OCI-LY3 (cell line): ENCODE measurements at regions not wholly inside any gene's neighbourhood (a gene's known extent, or its start where the extent isn't known, plus 50 kb on each side); places are given as distances from the start of the nearest gene placed in this dataset.

ENCODE experiments used
- EZH2phosphoT487 ChIP-seq: fragments of 200-600 bp; shearing (Covaris generic); IDR thresholded peaks from 2 replicates; pipeline ENCODE4 v1.6.1; 2018; ENCODE audit warnings: antibody characterized with exemption, mixed run types, low read depth
- TF ChIP-seq, protein P1 (sequence below): fragments of 200-600, 300-600 bp; sonication (generic); IDR thresholded peaks from 2 replicates; pipeline ENCODE4 v1.5.1; 2014; ENCODE audit warnings: antibody characterized with exemption, low read length, low read depth

DNA sequence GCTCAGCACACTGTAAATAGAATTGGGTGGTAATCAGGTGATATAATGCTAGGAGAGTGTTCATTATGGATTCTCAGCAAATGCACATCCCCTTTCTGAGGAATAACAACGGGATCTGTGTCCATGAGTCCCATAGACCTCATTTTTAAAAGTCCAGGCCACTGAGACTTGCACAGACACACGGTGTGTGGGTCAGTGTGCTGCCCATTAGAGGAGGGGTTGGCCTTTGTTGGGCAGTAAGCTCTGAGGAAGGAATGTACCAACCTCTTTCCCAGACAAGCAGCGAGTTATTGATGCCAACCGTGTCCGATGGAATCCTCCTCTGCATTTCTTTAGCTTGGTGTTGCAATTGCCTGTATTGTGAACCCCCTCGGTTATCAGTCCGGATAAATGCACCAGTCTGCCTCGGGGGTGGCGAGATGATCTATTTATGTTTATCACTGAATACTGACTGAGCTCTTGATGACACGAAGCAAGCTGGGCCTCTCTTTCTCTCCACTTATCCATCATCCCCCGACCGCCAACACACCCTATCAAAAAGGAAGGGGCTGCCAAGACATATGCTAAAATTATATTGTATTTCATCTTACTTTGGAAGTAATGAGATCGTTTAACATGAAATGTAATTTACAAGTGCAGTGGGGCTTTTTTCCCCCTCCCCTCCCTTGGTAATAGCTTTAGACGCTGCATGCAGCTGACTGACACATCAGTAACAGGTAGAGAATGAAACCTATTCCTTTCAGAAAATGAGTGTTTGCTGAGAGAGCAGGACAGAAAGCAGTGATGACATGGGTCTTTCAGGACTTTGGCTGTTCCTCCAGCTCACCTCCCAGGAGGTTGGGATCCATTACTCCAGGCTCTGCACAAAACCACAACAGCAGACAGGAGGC lies 126.6 kb upstream of the ST8SIA2 start:
- TF ChIP-seq, protein P1, sequence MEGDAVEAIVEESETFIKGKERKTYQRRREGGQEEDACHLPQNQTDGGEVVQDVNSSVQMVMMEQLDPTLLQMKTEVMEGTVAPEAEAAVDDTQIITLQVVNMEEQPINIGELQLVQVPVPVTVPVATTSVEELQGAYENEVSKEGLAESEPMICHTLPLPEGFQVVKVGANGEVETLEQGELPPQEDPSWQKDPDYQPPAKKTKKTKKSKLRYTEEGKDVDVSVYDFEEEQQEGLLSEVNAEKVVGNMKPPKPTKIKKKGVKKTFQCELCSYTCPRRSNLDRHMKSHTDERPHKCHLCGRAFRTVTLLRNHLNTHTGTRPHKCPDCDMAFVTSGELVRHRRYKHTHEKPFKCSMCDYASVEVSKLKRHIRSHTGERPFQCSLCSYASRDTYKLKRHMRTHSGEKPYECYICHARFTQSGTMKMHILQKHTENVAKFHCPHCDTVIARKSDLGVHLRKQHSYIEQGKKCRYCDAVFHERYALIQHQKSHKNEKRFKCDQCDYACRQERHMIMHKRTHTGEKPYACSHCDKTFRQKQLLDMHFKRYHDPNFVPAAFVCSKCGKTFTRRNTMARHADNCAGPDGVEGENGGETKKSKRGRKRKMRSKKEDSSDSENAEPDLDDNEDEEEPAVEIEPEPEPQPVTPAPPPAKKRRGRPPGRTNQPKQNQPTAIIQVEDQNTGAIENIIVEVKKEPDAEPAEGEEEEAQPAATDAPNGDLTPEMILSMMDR = no peak
- TF ChIP-seq EZH2phosphoT487 = no peak
